Tibial nerve (tissue), 4 donors: ENCODE measurements at regions not wholly inside any gene's neighbourhood (a gene's known extent, or its start where the extent isn't known, plus 50 kb on each side); places are given as distances from the start of the nearest gene placed in this dataset.

ENCODE experiments used
- DNase-seq, 2 donors: peaks; one replicate each; pipeline ENCODE4 v3.0.0-alpha.2; 2019; ENCODE audit warnings: low spot score in 2 of 2
- H3K27ac ChIP-seq, 4 donors: fragments of 200-600 bp; sonication (generic) in 3 of 4; one replicate each; pipeline ENCODE4 v1.5.1; 2017 to 2019; ENCODE audit warnings: mild to moderate bottlenecking in 1 of 4
- H3K27me3 ChIP-seq, 2 donors: fragments of 200-600 bp; sonication (generic) in 1 of 2; one replicate each; pipeline versions ENCODE4 v1.5.1 to v1.6.0; 2017 to 2019
- H3K36me3 ChIP-seq, 3 donors: fragments of 200-600 bp; sonication (generic); one replicate each; pipeline ENCODE4 v1.5.1; 2018 to 2019
- H3K4me1 ChIP-seq, 4 donors: fragments of 200-600 bp; sonication (generic) in 3 of 4; one replicate each; pipeline ENCODE4 v1.5.1; 2017 to 2019
- H3K4me3 ChIP-seq, 4 donors: fragments of 200-600 bp; sonication (generic) in 3 of 4; one replicate each; pipeline ENCODE4 v1.5.1; 2017 to 2019; ENCODE audit warnings: mild to moderate bottlenecking in 1 of 4, moderate library complexity in 1 of 4
- H3K9me3 ChIP-seq, 4 donors: fragments of 200-600 bp; sonication (generic) in 3 of 4; one replicate each; pipeline ENCODE4 v1.5.1; 2017 to 2019
- CTCF ChIP-seq, 5 experiments: fragments of 200-600 bp in 3 of 5; fragments of 450-650 bp in 2 of 5; sonication (generic) in 3 of 5; IDR thresholded peaks; one replicate each; pipeline ENCODE4 v1.5.1; 2016 to 2019; ENCODE audit warnings: antibody characterized with exemption in 5 of 5, mild to moderate bottlenecking in 3 of 5, moderate library complexity in 2 of 5
- EP300 ChIP-seq, 2 donors: sonication (generic); formaldehyde crosslinking; IDR thresholded peaks; one replicate each; pipeline ENCODE4 v1.6.1; 2017; ENCODE audit warnings: antibody characterized with exemption in 2 of 2, mild to moderate bottlenecking in 1 of 2
- POLR2A ChIP-seq, 2 donors: fragments of 450-650 bp; IDR thresholded peaks; one replicate each; pipeline ENCODE4 v1.6.1; 2017; ENCODE audit warnings: antibody characterized with exemption in 2 of 2, mild to moderate bottlenecking in 2 of 2, moderate library complexity in 2 of 2
- WGBS, 2 donors: methylation state at CpG; one replicate each; pipeline ENCODE4 v1.1.5; 2018; 5-methylcytosine and 5-hydroxymethylcytosine counted together

DNA sequence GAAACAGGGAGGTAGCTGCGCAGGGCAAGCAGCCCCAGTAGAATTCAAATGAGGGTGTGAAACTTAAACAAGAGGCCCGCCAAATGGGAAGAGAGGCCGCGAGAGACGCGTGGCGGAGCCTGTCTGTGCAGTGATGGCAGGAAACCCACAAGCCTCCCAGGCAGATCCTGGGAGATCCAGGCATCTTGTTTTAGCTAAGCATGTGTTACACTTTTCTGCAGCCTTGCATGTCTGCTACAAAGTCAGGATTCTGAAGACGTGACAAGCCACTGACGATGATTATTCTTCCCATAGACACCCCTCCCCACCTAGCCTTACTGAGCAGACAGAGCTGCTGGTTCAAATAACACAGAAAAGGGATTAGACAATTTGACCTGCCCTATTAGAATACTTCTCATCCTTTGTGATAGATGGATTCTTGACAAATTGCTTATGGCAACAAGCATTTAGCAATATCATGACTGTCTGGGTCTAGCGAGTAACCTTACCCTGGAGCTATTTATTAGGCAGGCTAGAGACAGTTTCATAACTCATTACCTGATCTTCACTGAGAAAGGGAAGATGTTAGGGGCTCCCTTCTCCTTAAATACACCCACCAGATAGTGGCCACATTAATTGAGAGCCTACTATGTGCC is 185.2 kb upstream of the IRS2 start:
- no peak for DNase-seq
- H3K27me3 ChIP-seq, result no peaks in the 10 kb centered on the region
- H3K27ac ChIP-seq, result no peak overlapping the region
- H3K36me3 ChIP-seq, result no peaks in the 10 kb centered on the region
- no peak overlapping the region for H3K4me3 ChIP-seq
- H3K9me3 ChIP-seq, result peaks cover 0 to 10% (median 0%) of the 10 kb centered on the region in 4 donors
- 90 to 94% methylated on average over 10 of the region's 10 CpGs for WGBS, 2 donors
- H3K4me1 ChIP-seq, result no peaks in the 10 kb centered on the region
- no peak for TF ChIP-seq POLR2A (IDR thresholded peaks at IDR 0.05)
- TF ChIP-seq EP300 (IDR thresholded peaks at IDR 0.05), result no peak
- TF ChIP-seq CTCF (IDR thresholded peaks at IDR 0.05), result no peak

DNA sequence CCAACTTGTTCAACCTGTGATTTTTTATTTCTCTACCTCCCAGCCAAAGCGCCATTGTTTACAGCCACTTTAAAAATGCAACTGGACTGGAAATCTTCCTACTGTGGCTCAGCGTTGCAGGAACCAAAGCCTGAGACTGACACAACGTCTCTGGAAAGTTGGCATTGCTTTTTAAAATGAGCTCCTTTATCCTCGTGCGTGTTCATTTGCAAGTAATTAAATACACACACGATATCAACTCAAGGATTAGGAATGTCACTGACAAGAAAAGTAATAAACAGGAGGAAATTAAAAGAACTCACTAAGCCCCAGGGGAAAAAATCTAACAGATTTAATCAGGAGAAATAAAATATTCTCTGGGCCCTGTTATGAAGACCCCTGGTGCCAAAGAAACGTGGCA is 184.6 kb upstream of the IRS2 start:
- WGBS, 2 donors, result 84 to 86% methylated on average over 7 of the region's 7 CpGs
- H3K36me3 ChIP-seq, result no peaks in the 10 kb centered on the region
- peaks cover 0 to 10% (median 0%) of the 10 kb centered on the region in 4 donors for H3K9me3 ChIP-seq
- no peak for TF ChIP-seq POLR2A (IDR thresholded peaks at IDR 0.05)
- TF ChIP-seq EP300 (IDR thresholded peaks at IDR 0.05), result no peak
- TF ChIP-seq CTCF (IDR thresholded peaks at IDR 0.05), result no peak
- no peaks in the 10 kb centered on the region for H3K27me3 ChIP-seq
- no peak overlapping the region for H3K27ac ChIP-seq
- DNase-seq, result no peak
- no peak overlapping the region for H3K4me3 ChIP-seq
- H3K4me1 ChIP-seq, result no peaks in the 10 kb centered on the region

DNA sequence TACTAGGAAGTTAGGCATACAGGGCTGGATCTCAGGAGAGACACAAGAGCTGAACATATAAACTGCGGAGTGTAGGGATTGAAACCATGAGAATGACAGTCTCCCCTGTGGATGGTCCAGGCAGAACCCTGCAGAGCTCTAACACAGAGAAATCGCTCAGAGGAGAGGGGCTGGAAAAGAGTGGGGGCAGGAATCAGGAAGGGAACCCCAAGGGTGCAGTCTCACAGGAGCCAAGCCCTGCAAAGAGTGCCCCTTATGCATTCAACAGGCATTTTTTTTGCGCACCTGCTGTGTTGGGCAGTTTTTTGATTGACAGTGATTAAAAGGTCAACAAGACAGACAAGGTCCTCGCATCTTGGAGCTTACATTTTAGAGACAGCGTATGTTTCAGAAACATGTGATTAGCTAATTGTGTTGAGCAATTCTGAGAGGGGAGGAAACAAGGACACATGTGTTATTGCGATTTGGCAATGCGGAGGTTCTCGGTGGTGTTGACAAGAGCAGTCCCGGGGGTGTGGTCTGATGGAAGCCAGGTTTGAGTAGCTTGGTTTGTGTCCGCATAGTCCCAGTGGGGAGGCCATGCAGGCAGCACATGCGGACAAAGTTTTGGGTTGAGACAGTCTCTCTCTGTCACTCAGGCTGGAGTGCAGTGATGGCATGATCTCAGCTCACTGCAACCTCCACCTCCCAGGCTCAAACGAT is 182.6 kb upstream of the IRS2 start:
- WGBS, 2 donors, result 78 to 82% methylated on average over 12 of the region's 12 CpGs
- H3K27me3 ChIP-seq, result no peaks in the 10 kb centered on the region
- H3K9me3 ChIP-seq, result peaks cover 0 to 10% (median 0%) of the 10 kb centered on the region in 4 donors
- no peak overlapping the region for H3K27ac ChIP-seq
- H3K4me1 ChIP-seq, result no peaks in the 10 kb centered on the region
- TF ChIP-seq POLR2A (IDR thresholded peaks at IDR 0.05) (no peak), CTCF (IDR thresholded peaks at IDR 0.05) (no peak), EP300 (IDR thresholded peaks at IDR 0.05) (no peak)
- H3K36me3 ChIP-seq, result no peaks in the 10 kb centered on the region
- DNase-seq, result no peak
- H3K4me3 ChIP-seq, result no peak overlapping the region

DNA sequence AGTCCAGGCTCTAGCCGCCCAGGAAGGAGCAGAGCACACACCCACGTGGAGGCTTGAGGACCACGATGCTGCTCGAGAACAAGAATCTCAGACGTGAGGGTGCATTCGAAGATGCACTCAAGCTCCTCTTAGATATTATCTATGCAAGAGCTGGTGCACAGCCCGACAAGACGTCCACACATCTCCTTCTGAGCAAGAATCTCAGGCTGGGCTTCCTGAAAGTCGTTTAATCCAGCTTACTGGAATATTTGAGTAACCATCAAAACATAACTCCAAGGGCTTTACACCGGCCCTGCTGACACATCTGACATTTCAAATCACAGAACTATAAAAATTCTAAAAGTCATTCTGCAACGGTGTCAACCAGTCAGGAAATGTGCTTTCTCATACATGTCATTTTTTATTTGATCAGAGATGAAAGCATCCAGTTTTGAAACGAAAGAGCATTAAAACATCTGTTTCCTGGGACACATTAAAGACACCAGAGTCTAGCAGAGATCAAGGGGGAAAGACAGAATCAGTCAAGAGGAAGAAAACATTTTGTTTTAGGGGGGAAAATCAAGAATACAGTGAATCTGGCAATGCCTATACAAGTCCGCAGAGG is 177.7 kb upstream of the IRS2 start:
- Histone ChIP-seq H3K27me3 (no peaks in the 10 kb centered on the region), H3K9me3 (peaks cover 0 to 2% (median 0%) of the 10 kb centered on the region in 4 donors), H3K27ac (no peak overlapping the region), H3K36me3 (no peaks in the 10 kb centered on the region), H3K4me3 (no peak overlapping the region), H3K4me1 (no peaks in the 10 kb centered on the region)
- no peak for TF ChIP-seq CTCF (IDR thresholded peaks at IDR 0.05)
- no peak for TF ChIP-seq POLR2A (IDR thresholded peaks at IDR 0.05)
- no peak for TF ChIP-seq EP300 (IDR thresholded peaks at IDR 0.05)
- no peak for DNase-seq
- WGBS, 2 donors, result 57 to 60% methylated on average over 13 of the region's 13 CpGs

GRCh38 chr13:109963384-109963783 is 177.0 kb upstream of the IRS2 start:
- WGBS, 2 donors, result 93 to 94% methylated on average over 7 of the region's 7 CpGs
- Histone ChIP-seq H3K9me3 (peaks cover 0 to 8% (median 0%) of the 10 kb centered on the region in 4 donors), H3K4me1 (no peaks in the 10 kb centered on the region), H3K27me3 (no peaks in the 10 kb centered on the region), H3K36me3 (no peaks in the 10 kb centered on the region), H3K4me3 (no peak overlapping the region), H3K27ac (no peak overlapping the region)
- no peak for DNase-seq
- TF ChIP-seq CTCF (IDR thresholded peaks at IDR 0.05) (no peak), EP300 (IDR thresholded peaks at IDR 0.05) (no peak), POLR2A (IDR thresholded peaks at IDR 0.05) (no peak)
